ENCODE measurements at regions not wholly inside any gene's neighbourhood (a gene's known extent, or its start where the extent isn't known, plus 50 kb on each side); places are given as distances from the start of the nearest gene placed in this dataset.

- TF ChIP-seq, protein P1, sequence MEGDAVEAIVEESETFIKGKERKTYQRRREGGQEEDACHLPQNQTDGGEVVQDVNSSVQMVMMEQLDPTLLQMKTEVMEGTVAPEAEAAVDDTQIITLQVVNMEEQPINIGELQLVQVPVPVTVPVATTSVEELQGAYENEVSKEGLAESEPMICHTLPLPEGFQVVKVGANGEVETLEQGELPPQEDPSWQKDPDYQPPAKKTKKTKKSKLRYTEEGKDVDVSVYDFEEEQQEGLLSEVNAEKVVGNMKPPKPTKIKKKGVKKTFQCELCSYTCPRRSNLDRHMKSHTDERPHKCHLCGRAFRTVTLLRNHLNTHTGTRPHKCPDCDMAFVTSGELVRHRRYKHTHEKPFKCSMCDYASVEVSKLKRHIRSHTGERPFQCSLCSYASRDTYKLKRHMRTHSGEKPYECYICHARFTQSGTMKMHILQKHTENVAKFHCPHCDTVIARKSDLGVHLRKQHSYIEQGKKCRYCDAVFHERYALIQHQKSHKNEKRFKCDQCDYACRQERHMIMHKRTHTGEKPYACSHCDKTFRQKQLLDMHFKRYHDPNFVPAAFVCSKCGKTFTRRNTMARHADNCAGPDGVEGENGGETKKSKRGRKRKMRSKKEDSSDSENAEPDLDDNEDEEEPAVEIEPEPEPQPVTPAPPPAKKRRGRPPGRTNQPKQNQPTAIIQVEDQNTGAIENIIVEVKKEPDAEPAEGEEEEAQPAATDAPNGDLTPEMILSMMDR (conservative IDR thresholded peaks at IDR 0.05 in 1 of 2, IDR thresholded peaks at IDR 0.05 in 1 of 2; ENCODE audit: low read depth in 1 of 2, low read length in 2 of 2), result no peak
- no peak for TF ChIP-seq EZH2 (IDR thresholded peaks at IDR 0.05; ENCODE audit: low read length, missing control alignments)
Observed at GRCh38 chr5:93246090-93246855, 334.7 kb downstream of the NR2F1-AS1 start.

Data from fibroblast of lung (primary cell).